Body of pancreas (tissue), 4 donors: ENCODE measurements at regions not wholly inside any gene's neighbourhood (a gene's known extent, or its start where the extent isn't known, plus 50 kb on each side); places are given as distances from the start of the nearest gene placed in this dataset.

Experiments
- ATAC-seq: fragments of 150-250 bp; one replicate; pipeline ENCODE4 v1.9.1; 2016
- DNase-seq, 4 donors: peaks; one replicate each; pipeline ENCODE4 v3.0.0-alpha.2; 2019
- H3K27ac ChIP-seq, 4 donors: fragments of 200-600 bp; sonication (generic); 1 replicate in 3 of 4; 2 replicates in 1 of 4; pipeline versions ENCODE4 v1.5.1 to v1.6.1; 2016 to 2019; ENCODE audit warnings: mild to moderate bottlenecking in 1 of 4, mixed read lengths in 1 of 4, moderate library complexity in 1 of 4
- H3K27me3 ChIP-seq, 2 donors: fragments of 200-600 bp; sonication (generic); one replicate each; pipeline ENCODE4 v1.6.0; 2016; ENCODE audit warnings: mild to moderate bottlenecking in 1 of 2
- H3K36me3 ChIP-seq, 2 donors: fragments of 200-600 bp; sonication (generic); replicated peaks in 1 of 2; 2 replicates each; pipeline ENCODE4 v1.5.1; 2016; ENCODE audit warnings: low read depth in 2 of 2; ENCODE audit not compliant: insufficient read depth in 1 of 2
- H3K4me1 ChIP-seq: fragments of 200-600 bp; sonication (generic); one replicate; pipeline ENCODE4 v1.6.0; 2016
- H3K4me3 ChIP-seq, 2 donors: fragments of 200-600 bp; sonication (generic); 1 replicate in 1 of 2; 2 replicates in 1 of 2; pipeline ENCODE4 v1.5.1; 2016 to 2019
- H3K9me3 ChIP-seq, 3 donors: fragments of 200-600 bp; sonication (generic); 1 replicate in 2 of 3; 2 replicates in 1 of 3; pipeline ENCODE4 v1.5.1; 2016
- CTCF ChIP-seq, 7 experiments: fragments of 450-650 bp in 4 of 7; fragments of 200-600 bp in 3 of 7; sonication (generic) in 3 of 7; IDR thresholded peaks; one replicate each; pipeline ENCODE4 v1.5.1; 2016 to 2019; ENCODE audit warnings: antibody characterized with exemption in 7 of 7
- POLR2A ChIP-seq, 3 donors: fragments of 450-650 bp; IDR thresholded peaks; one replicate each; pipeline ENCODE4 v1.6.1; 2016; ENCODE audit warnings: antibody characterized with exemption in 3 of 3, mild to moderate bottlenecking in 2 of 3
- WGBS, 2 donors: methylation state at CpG; one replicate each; pipeline ENCODE4 v1.1.5; 2017; 5-methylcytosine and 5-hydroxymethylcytosine counted together
- intact Hi-C: fragments of 100-400 bp; cut with DNase I; formaldehyde crosslinking; loops from one replicate; pipeline ENCODE4 v1.15.1; 2023

- Histone ChIP-seq H3K27ac (no peak overlapping the region), H3K36me3 (no peaks in the 10 kb centered on the region), H3K9me3 (no peaks in the 10 kb centered on the region), H3K4me1 (no peaks in the 10 kb centered on the region), H3K27me3 (no peaks in the 10 kb centered on the region), H3K4me3 (no peak overlapping the region)
- DNase-seq (no peak), ATAC-seq (no peak)
- intact Hi-C loops = no loop called here
- TF ChIP-seq CTCF (IDR thresholded peaks at IDR 0.05) (no peak), POLR2A (IDR thresholded peaks at IDR 0.05) (no peak)
- WGBS, 2 donors = 24 to 48% methylated on average over 1 of the region's 1 CpG
Measured at GRCh38 chr14:25896777-25897176, 701.1 kb downstream of the NOVA1 start.

- intact Hi-C loops = no loop called here
- H3K27ac ChIP-seq = no peak overlapping the region
- WGBS, 2 donors = 49 to 77% methylated on average over 3 of the region's 3 CpGs
- no peaks in the 10 kb centered on the region for H3K36me3 ChIP-seq
- no peaks in the 10 kb centered on the region for H3K4me1 ChIP-seq
- DNase-seq = no peak
- no peaks in the 10 kb centered on the region for H3K27me3 ChIP-seq
- TF ChIP-seq CTCF (IDR thresholded peaks at IDR 0.05) (no peak), POLR2A (IDR thresholded peaks at IDR 0.05) (no peak)
- no peak for ATAC-seq
- H3K4me3 ChIP-seq = no peak overlapping the region
- H3K9me3 ChIP-seq = no peaks in the 10 kb centered on the region
Measured at GRCh38 chr14:25895740-25896139, 702.1 kb downstream of the NOVA1 start.

GRCh38 chr14:25887251-25887878 is 710.5 kb downstream of the NOVA1 start:
- H3K9me3 ChIP-seq = no peaks in the 10 kb centered on the region
- no peak for TF ChIP-seq CTCF (IDR thresholded peaks at IDR 0.05)
- TF ChIP-seq POLR2A (IDR thresholded peaks at IDR 0.05) = no peak
- H3K4me1 ChIP-seq = no peaks in the 10 kb centered on the region
- H3K27ac ChIP-seq = no peak overlapping the region
- DNase-seq (no peak), ATAC-seq (no peak)
- 45 to 46% methylated on average over 3 of the region's 3 CpGs for WGBS, 2 donors
- intact Hi-C loops = no loop called here
- no peak overlapping the region for H3K4me3 ChIP-seq
- H3K27me3 ChIP-seq = no peaks in the 10 kb centered on the region
- H3K36me3 ChIP-seq = no peaks in the 10 kb centered on the region

- WGBS, 2 donors = 55 to 60% methylated on average over 1 of the region's 1 CpG
- intact Hi-C loops = no loop called here
- Histone ChIP-seq H3K9me3 (no peaks in the 10 kb centered on the region), H3K4me1 (no peaks in the 10 kb centered on the region), H3K4me3 (no peak overlapping the region), H3K36me3 (no peaks in the 10 kb centered on the region), H3K27me3 (no peaks in the 10 kb centered on the region), H3K27ac (no peak overlapping the region)
- no peak for DNase-seq
- no peak for ATAC-seq
- TF ChIP-seq CTCF (IDR thresholded peaks at IDR 0.05) = no peak
- TF ChIP-seq POLR2A (IDR thresholded peaks at IDR 0.05) = no peak
Measured at GRCh38 chr14:25884657-25885056, 713.2 kb downstream of the NOVA1 start.

- intact Hi-C loops = no loop called here
- Histone ChIP-seq H3K4me3 (no peak overlapping the region), H3K27me3 (no peaks in the 10 kb centered on the region), H3K9me3 (no peaks in the 10 kb centered on the region), H3K4me1 (no peaks in the 10 kb centered on the region), H3K27ac (no peak overlapping the region), H3K36me3 (no peaks in the 10 kb centered on the region)
- WGBS, 2 donors = 53 to 57% methylated on average over 2 of the region's 2 CpGs
- no peak for DNase-seq
- TF ChIP-seq CTCF (IDR thresholded peaks at IDR 0.05) = no peak
- no peak for TF ChIP-seq POLR2A (IDR thresholded peaks at IDR 0.05)
- no peak for ATAC-seq
Measured at GRCh38 chr14:25882899-25883298, 714.9 kb downstream of the NOVA1 start.
